SK-N-SH treated with all-trans-retinoic acid at 6 μM for 48 hours (cell line): ENCODE measurements at regions not wholly inside any gene's neighbourhood (a gene's known extent, or its start where the extent isn't known, plus 50 kb on each side); places are given as distances from the start of the nearest gene placed in this dataset.

Experiments
- BACH2 ChIP-seq: fragments of 250-450 bp; sonication (Bioruptor Pico); IDR thresholded peaks from 2 replicates; pipeline ENCODE4 v1.9.0; 2021; ENCODE audit warnings: mild to moderate bottlenecking, borderline replicate concordance
- CSRNP3 ChIP-seq: fragments of 250-450 bp; sonication (Bioruptor Pico); IDR thresholded peaks from 2 replicates; pipeline ENCODE4 v1.5.1; 2021; ENCODE audit warnings: mild to moderate bottlenecking, moderate library complexity
- ESRRG ChIP-seq: fragments of 250-450 bp; sonication (Bioruptor Pico); IDR thresholded peaks from 2 replicates; pipeline ENCODE4 v1.6.1; 2021; ENCODE audit warnings: mild to moderate bottlenecking
- GLIS3 ChIP-seq: fragments of 250-450 bp; sonication (Bioruptor Pico); IDR thresholded peaks from 2 replicates; pipeline ENCODE4 v1.5.0; 2020; ENCODE audit warnings: mild to moderate bottlenecking, moderate library complexity
- ISL1 ChIP-seq: fragments of 250-450 bp; sonication (Bioruptor Pico); IDR thresholded peaks from 2 replicates; pipeline ENCODE4 v2.1.2; 2022; ENCODE audit warnings: mild to moderate bottlenecking, moderate library complexity
- OSR1 ChIP-seq: fragments of 250-450 bp; sonication (Bioruptor Pico); IDR thresholded peaks from 2 replicates; pipeline ENCODE4 v1.8.0; 2022; ENCODE audit warnings: moderate library complexity, mild to moderate bottlenecking, inconsistent platforms
- PATZ1 ChIP-seq: fragments of 250-450 bp; sonication (Bioruptor Pico); IDR thresholded peaks from 2 replicates; pipeline ENCODE4 v1.8.0; 2020; ENCODE audit warnings: mild to moderate bottlenecking, moderate library complexity, borderline replicate concordance
- RARB ChIP-seq: fragments of 250-450 bp; sonication (Bioruptor Pico); IDR thresholded peaks from 2 replicates; pipeline ENCODE4 v1.8.0; 2021; ENCODE audit warnings: mild to moderate bottlenecking, moderate library complexity
- TOX ChIP-seq: fragments of 250-450 bp; sonication (Bioruptor Pico); IDR thresholded peaks from 2 replicates; pipeline ENCODE4 v1.8.0; 2021; ENCODE audit warnings: mild to moderate bottlenecking, moderate library complexity, borderline replicate concordance
- TSHZ2 ChIP-seq: fragments of 250-450 bp; sonication (Bioruptor Pico); IDR thresholded peaks from 2 replicates; pipeline ENCODE4 v1.5.0; 2020; ENCODE audit warnings: mild to moderate bottlenecking, moderate library complexity
- ZFP3 ChIP-seq: fragments of 250-450 bp; sonication (Bioruptor Pico); IDR thresholded peaks from 2 replicates; pipeline ENCODE4 v1.5.0; 2020; ENCODE audit warnings: mild to moderate bottlenecking, moderate library complexity
- ZFP30 ChIP-seq: fragments of 450-650 bp; formaldehyde crosslinking; IDR thresholded peaks from 2 replicates; pipeline ENCODE4 v1.5.0; 2022; ENCODE audit warnings: mild to moderate bottlenecking, moderate library complexity
- ZNF8 ChIP-seq: fragments of 450-650 bp; formaldehyde crosslinking; IDR thresholded peaks from 2 replicates; pipeline ENCODE4 v1.5.0; 2020; ENCODE audit warnings: mild to moderate bottlenecking, moderate library complexity

- TF ChIP-seq ESRRG (CRISPR knock-in tag) (no peak), RARB (no peak), BACH2 (CRISPR knock-in tag) (no peak), PATZ1 (no peak), OSR1 (CRISPR knock-in tag) (no peak), ISL1 (CRISPR knock-in tag) (no peak), ZFP3 (no peak), TSHZ2 (no peak), ZNF8 (no peak), TOX (no peak), ZFP30 (CRISPR knock-in tag) (no peak), CSRNP3 (no peak), GLIS3 (no peak)
These were observed 287.5 kb downstream of the GLRX3 start for GRCh38 chr10:130423455-130424305.
